Lower lobe of right lung (tissue), 2 donors: ENCODE measurements at regions not wholly inside any gene's neighbourhood (a gene's known extent, or its start where the extent isn't known, plus 50 kb on each side); places are given as distances from the start of the nearest gene placed in this dataset.
"Not testable (repeated sequence)": the region's sequence is repeated elsewhere in the genome, so short reads cannot be mapped to it uniquely, and the experiment has no call there.

ENCODE experiments used
- ATAC-seq, 2 donors: fragments of 200-7000 bp; cut with Tn5 transposase; one replicate each; pipeline ENCODE4 v1.9.1; 2020 to 2022; ENCODE audit warnings: mild to moderate bottlenecking in 2 of 2, moderate library complexity in 2 of 2
- DNase-seq: peaks from one replicate; pipeline ENCODE4 v3.0.0-alpha.2; 2020
- H3K27ac ChIP-seq: fragments of 200-600 bp; one replicate; pipeline ENCODE4 v1.8.0; 2022
- H3K27me3 ChIP-seq: fragments of 200-600 bp; one replicate; pipeline ENCODE4 v1.8.0; 2022; ENCODE audit warnings: low read depth
- H3K36me3 ChIP-seq: fragments of 200-600 bp; one replicate; pipeline ENCODE4 v1.8.0; 2022; ENCODE audit warnings: mild to moderate bottlenecking
- H3K4me1 ChIP-seq: fragments of 200-600 bp; one replicate; pipeline ENCODE4 v1.8.0; 2022
- H3K4me3 ChIP-seq: fragments of 200-600 bp; one replicate; pipeline ENCODE4 v1.8.0; 2022; ENCODE audit warnings: mild to moderate bottlenecking
- H3K9me3 ChIP-seq: fragments of 200-600 bp; one replicate; pipeline ENCODE4 v1.8.0; 2022
- intact Hi-C: fragments of 100-400 bp; cut with DNase I; formaldehyde crosslinking; loops from one replicate; pipeline ENCODE4 v1.11.0; 2022
- TF ChIP-seq, protein P1 (sequence below): fragments of 200-600 bp; IDR thresholded peaks from one replicate; pipeline ENCODE4 v1.8.0; 2022; ENCODE audit warnings: antibody characterized with exemption, mild to moderate bottlenecking
- donor health status: DM: no; HTN: yes; CAD: no; lungs with severe emphysema.

DNA sequence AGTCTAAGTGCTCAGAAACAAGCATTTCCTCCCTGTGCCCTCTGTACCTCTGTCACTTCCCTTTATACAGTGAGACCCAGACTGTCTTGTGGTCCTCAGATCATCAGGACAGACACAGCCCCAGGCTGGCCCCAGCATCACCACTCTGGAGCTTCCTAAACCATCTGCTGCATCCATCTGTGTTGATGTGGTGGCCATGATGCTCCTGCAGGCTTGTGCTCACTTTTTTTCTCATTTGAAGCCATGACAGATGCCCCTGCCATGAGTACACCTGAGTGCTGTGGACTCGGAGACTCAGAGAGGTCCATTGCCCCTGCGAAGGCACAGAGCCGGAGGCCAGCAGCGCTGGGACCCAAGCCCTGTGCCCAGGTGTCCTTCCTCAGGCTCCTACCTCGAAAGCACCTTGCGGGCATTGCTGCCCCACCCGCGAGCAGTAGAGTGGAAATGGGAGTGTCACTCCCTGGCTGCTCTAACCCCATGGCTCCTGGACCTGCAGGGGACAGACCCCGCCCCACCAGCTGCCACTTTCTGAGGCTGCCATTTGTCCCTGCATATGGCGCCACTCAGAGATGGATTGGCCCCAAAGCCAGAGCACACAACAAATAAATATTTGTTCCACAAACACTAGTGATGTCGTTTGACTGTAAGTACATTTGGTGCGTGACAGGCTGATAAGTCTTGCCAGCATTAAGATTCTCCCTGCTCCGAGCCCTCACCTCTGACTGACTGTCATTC lies 593.5 kb downstream of the TBC1D22A start:
- no peak for DNase-seq
- Histone ChIP-seq H3K4me3 (no peak overlapping the region), H3K27me3 (no peaks in the 10 kb centered on the region), H3K27ac (no peak overlapping the region), H3K4me1 (no peaks in the 10 kb centered on the region), H3K9me3 (no peaks in the 10 kb centered on the region), H3K36me3 (no peaks in the 10 kb centered on the region)
- no peak for ATAC-seq
- TF ChIP-seq, protein P1, sequence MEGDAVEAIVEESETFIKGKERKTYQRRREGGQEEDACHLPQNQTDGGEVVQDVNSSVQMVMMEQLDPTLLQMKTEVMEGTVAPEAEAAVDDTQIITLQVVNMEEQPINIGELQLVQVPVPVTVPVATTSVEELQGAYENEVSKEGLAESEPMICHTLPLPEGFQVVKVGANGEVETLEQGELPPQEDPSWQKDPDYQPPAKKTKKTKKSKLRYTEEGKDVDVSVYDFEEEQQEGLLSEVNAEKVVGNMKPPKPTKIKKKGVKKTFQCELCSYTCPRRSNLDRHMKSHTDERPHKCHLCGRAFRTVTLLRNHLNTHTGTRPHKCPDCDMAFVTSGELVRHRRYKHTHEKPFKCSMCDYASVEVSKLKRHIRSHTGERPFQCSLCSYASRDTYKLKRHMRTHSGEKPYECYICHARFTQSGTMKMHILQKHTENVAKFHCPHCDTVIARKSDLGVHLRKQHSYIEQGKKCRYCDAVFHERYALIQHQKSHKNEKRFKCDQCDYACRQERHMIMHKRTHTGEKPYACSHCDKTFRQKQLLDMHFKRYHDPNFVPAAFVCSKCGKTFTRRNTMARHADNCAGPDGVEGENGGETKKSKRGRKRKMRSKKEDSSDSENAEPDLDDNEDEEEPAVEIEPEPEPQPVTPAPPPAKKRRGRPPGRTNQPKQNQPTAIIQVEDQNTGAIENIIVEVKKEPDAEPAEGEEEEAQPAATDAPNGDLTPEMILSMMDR: no peak
- intact Hi-C loops: no loop called here

DNA sequence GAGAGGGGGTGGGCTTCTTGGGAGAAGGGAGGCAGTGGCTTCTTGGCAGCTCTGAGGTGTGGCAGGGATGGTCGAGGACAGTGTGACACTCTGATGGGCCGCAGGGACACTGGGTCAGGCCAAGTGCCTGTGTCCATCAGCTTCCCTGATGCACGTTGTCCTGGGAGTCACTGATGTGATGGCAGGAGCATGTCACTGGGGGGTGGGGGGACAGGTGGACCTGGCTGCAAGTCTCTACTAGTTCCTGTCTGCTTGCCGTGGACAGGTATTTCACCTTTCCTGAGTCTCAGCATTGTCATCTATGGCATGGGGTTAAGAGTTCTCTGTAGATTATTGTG lies 592.9 kb downstream of the TBC1D22A start:
- no peaks in the 10 kb centered on the region for H3K4me1 ChIP-seq
- H3K27me3 ChIP-seq: no peaks in the 10 kb centered on the region
- H3K9me3 ChIP-seq: no peaks in the 10 kb centered on the region
- no peak for ATAC-seq
- H3K27ac ChIP-seq: no peak overlapping the region
- H3K4me3 ChIP-seq: no peak overlapping the region
- DNase-seq: no peak
- intact Hi-C loops: no loop called here
- TF ChIP-seq, protein P1: no peak
- H3K36me3 ChIP-seq: no peaks in the 10 kb centered on the region

DNA sequence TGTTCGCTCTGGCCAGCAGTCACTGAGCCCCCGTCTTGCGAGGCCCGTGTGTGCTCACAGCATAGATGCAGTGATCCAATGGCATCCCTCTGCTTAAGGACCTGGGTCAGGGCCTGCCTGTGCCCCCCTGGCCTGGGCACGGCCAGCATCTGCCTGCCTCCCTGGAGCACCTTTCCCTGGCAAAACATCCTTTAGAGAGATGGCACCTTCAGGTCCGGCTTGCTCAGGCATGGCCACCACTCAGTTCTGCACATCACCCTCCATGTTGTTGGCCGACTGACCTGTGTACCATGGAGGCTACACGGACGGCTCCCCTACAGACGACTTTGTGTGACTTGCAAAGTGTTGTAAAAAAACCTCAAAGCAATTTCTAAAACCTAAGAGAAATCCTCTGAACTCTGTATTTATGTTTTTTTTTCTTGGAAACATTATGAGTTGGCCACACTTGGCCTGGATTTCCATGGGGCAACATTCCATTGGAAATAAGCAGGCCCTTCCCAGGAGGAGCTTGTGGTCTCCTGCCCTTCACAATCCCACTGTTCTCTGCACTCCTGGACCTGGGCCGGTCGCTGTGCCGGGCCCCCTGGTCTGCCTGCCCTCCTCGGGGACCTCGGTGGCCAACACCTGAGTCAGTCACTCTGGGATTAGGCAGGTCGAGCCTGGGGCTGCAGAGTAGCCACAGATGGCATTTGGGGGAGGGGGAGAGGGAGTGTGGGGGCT lies 592.4 kb downstream of the TBC1D22A start:
- Histone ChIP-seq H3K27ac (no peak overlapping the region), H3K4me3 (no peak overlapping the region), H3K36me3 (no peaks in the 10 kb centered on the region), H3K4me1 (no peaks in the 10 kb centered on the region), H3K27me3 (no peaks in the 10 kb centered on the region), H3K9me3 (no peaks in the 10 kb centered on the region)
- intact Hi-C loops: no loop called here
- TF ChIP-seq, protein P1: no peak
- DNase-seq: no peak
- no peak for ATAC-seq

DNA sequence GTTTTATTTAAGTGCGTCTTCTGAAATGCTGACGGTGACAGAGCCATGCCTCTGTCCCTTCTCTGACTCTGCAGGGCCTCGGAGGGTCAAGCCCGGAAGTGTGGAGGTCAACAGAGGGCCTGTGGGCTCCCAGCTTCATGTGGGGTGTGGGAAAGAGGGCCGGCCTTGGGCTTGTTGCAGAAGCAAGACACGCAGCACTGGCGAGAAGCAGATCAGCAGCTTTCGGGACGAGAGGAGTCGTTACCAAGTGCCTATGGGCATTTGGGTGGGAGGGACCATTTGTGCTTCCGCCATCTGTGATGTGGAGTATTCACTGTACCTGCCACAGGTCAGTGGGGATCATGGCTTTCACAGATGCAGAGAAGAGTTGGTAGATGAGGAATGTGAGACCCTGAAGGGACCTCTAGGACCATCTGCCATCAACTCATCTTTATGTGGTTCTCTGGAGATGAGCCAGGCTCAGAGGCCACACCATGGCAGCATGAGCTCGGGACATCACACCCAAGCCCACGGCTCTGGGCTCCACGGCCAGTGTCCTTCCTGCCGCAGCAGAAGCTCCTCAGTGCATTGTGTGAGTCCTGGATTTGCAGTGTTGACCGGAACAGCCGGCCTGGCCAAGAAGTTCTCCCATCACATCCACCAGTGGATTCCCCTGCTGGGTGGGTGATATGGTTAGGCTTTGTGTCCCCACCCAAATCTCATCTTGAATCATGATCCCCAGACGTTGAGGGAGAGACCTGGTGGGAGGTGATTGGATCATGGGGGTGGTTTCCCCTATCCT lies 590.7 kb downstream of the TBC1D22A start:
- Histone ChIP-seq H3K36me3 (no peaks in the 10 kb centered on the region), H3K4me1 (no peaks in the 10 kb centered on the region), H3K27ac (no peak overlapping the region), H3K9me3 (no peaks in the 10 kb centered on the region), H3K4me3 (no peak overlapping the region), H3K27me3 (no peaks in the 10 kb centered on the region)
- ATAC-seq (no peak), DNase-seq (no peak)
- TF ChIP-seq, protein P1: no peak
- intact Hi-C loops: no loop called here

DNA sequence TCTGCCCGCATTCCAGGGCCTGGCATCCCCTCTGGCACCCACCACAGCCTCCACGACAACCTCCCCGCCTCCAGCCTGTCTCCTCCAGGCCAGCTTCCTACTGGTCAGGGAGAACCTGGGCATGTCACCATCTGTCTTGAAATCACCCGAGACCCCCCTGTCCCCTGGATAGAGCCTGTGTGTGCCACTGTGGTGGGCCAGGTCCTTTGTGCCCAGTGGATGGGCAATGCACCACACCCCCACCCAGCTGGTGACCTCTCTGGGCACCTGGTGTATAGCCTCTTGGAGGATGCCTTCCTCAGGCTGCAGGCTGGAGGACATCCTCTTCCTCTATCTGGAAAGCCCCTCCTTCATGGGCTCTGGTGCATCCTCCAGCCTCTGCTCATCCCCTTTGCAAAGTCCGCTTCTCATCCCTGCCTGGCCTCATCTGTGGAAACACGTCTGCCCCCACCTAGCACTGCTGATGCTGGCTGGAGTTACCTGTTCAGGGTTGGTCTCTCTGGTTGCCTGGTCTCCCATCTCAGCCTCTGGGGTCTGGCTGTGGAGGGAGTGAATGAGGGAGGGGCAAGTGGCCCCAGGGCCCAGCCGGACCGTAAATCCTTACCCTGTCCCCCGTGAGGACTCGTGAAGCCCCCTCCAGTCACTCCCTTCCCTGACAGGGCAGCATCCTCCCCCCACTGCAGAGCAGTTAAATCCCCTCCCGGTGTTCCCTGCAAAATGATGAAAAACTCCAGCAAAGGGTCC lies 589.6 kb downstream of the TBC1D22A start:
- H3K4me1 ChIP-seq: no peaks in the 10 kb centered on the region
- no peaks in the 10 kb centered on the region for H3K36me3 ChIP-seq
- H3K27me3 ChIP-seq: no peaks in the 10 kb centered on the region
- ATAC-seq: no peak
- no peak for DNase-seq
- H3K27ac ChIP-seq: no peak overlapping the region
- intact Hi-C loops: no loop called here
- no peak overlapping the region for H3K4me3 ChIP-seq
- H3K9me3 ChIP-seq: no peaks in the 10 kb centered on the region
- TF ChIP-seq, protein P1: no peak

DNA sequence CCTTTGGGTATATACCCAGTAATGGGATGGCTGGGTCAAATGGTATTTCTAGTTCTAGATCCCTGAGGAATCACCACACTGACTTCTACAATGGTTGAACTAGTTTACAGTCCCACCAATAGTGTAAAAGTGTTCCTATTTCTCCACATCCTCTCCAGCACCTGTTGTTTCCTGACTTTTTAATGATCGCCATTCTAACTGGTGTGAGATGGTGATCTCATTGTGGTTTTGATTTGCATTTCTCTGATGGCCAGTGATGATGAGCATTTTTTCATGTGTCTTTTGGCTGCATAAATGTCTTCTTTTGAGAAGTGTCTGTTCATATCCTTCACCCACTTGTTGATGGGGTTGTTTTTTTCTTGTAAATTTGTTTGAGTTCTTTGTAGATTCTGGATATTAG lies 583.8 kb downstream of the TBC1D22A start:
- ATAC-seq, intact Hi-C loops, H3K4me1 ChIP-seq, H3K36me3 ChIP-seq, H3K27me3 ChIP-seq, H3K27ac ChIP-seq, H3K4me3 ChIP-seq, DNase-seq, H3K9me3 ChIP-seq: not testable (repeated sequence)
